Panc1 (cell line): ENCODE measurements at regions not wholly inside any gene's neighbourhood (a gene's known extent, or its start where the extent isn't known, plus 50 kb on each side); places are given as distances from the start of the nearest gene placed in this dataset.

Experiments
- ATAC-seq: fragments of 200-7000 bp; cut with Tn5 transposase; 2 replicates; pipeline ENCODE4 v1.9.1; 2020; ENCODE audit warnings: mild to moderate bottlenecking, moderate library complexity
- BruUV-seq: library from RNA; stranded (reverse); fragments of 400-500 nt; replicated peaks from 2 replicates; lab custom pipeline; 2021; lab: Mats Ljungman, UMichigan
- CTCF ChIA-PET: fragments of 300-600 bp; sonication (Branson Sonifier 250); formaldehyde crosslinking; loops from one replicate; lab custom pipeline; 2022; ENCODE audit warnings: antibody characterized with exemption; lab: Charles Lee
- POLR2A ChIA-PET: fragments of 300-600 bp; sonication (Branson Sonifier 250); formaldehyde crosslinking; loops from one replicate; lab custom pipeline; 2022; ENCODE audit warnings: antibody characterized with exemption; lab: Charles Lee
- DNase-seq: peaks from one replicate; pipeline ENCODE4 v3.0.0-alpha.2; 2010; ENCODE audit warnings: low read depth, low spot score
- H3K27ac ChIP-seq: 2 replicates; pipeline ENCODE4 v1.5.1; 2011; ENCODE audit warnings: mild to moderate bottlenecking, low read length, inconsistent platforms
- H3K27me3 ChIP-seq: fragments of 200-500 bp; sonication (Bioruptor generic); 2 replicates; pipeline ENCODE4 v1.6.0; 2014; ENCODE audit warnings: low read length, inconsistent platforms; ENCODE audit not compliant: control insufficient read depth, insufficient read depth
- H3K36me3 ChIP-seq: fragments of 200-500 bp; sonication (Bioruptor generic); 2 replicates; pipeline ENCODE4 v1.5.1; 2014; ENCODE audit warnings: inconsistent platforms, mild to moderate bottlenecking, low read length, moderate library complexity; ENCODE audit not compliant: control insufficient read depth, insufficient read depth
- H3K4me1 ChIP-seq: 2 replicates; pipeline ENCODE4 v1.5.1; 2011; ENCODE audit warnings: inconsistent platforms, mild to moderate bottlenecking, low read length, moderate library complexity; ENCODE audit not compliant: control insufficient read depth, insufficient read depth
- H3K4me3 ChIP-seq, 2 experiments: 2 replicates each; pipeline ENCODE4 v1.5.1; 2011 to 2012; ENCODE audit warnings: low read depth in 2 of 2, low read length in 2 of 2, mild to moderate bottlenecking in 2 of 2, inconsistent platforms in 1 of 2, moderate library complexity in 1 of 2
- H3K9me3 ChIP-seq: fragments of 200-500 bp; sonication (Bioruptor generic); 2 replicates; pipeline ENCODE4 v1.5.1; 2014; ENCODE audit warnings: low read depth, mild to moderate bottlenecking, inconsistent platforms, low read length, moderate library complexity; ENCODE audit not compliant: control insufficient read depth, insufficient read depth
- CTCF ChIP-seq: fragments of 450-650 bp; IDR thresholded peaks from 2 replicates; pipeline ENCODE4 v1.5.1; 2017; ENCODE audit warnings: mild to moderate bottlenecking
- POLR2AphosphoS5 ChIP-seq: IDR thresholded peaks from 2 replicates; pipeline ENCODE4 v1.6.1; 2012; ENCODE audit warnings: mild to moderate bottlenecking, low read depth, low read length, moderate library complexity
- REST ChIP-seq, 2 experiments: IDR thresholded peaks; 2 replicates each; pipeline ENCODE4 v1.6.1; 2011 to 2012; ENCODE audit warnings: low read depth in 2 of 2, control low read depth in 1 of 2, low read length in 1 of 2, mild to moderate bottlenecking in 1 of 2, moderate library complexity in 1 of 2; ENCODE audit not compliant: insufficient read depth in 1 of 2
- SIN3A ChIP-seq: IDR thresholded peaks from 2 replicates; pipeline ENCODE4 v1.6.1; 2012; ENCODE audit warnings: low read depth, mild to moderate bottlenecking, low read length, moderate library complexity, borderline replicate concordance; ENCODE audit not compliant: insufficient read depth
- TCF7L2 ChIP-seq: IDR thresholded peaks from 2 replicates; pipeline ENCODE4 v1.6.1; 2011; ENCODE audit warnings: mild to moderate bottlenecking, low read depth, low read length, inconsistent platforms
- in situ Hi-C: cut with HindIII; loops from 2 replicates; pipeline ENCODE4 v1.10.0; 2016; ENCODE audit warnings: low sequenced_read_pairs, low pct_unique_long_range_greater_than_20kb
- intact Hi-C: fragments of 100-400 bp; cut with micrococcal nuclease; formaldehyde crosslinking; loops from one replicate; pipeline ENCODE4 v1.10.0; 2022; ENCODE audit not compliant: unreplicated experiment

GRCh38 chr10:17538941-17539340 is 78.2 kb downstream of the HACD1 start:
- TF ChIP-seq POLR2AphosphoS5: no peak
- no peak for TF ChIP-seq SIN3A
- TF ChIP-seq TCF7L2: no peak
- TF ChIP-seq REST (IDR thresholded peaks at IDR 0.05; ENCODE audit: insufficient read depth in 1 of 2, low read depth in 2 of 2, low read length in 1 of 2): no peak
- TF ChIP-seq CTCF: no peak
- H3K27me3 ChIP-seq: no peaks in the 10 kb centered on the region
- no TSS peak for BruUV-seq
- ChIA-PET CTCF (no interaction called here), POLR2A (no interaction called here)
- intact Hi-C loops (no loop called here), in situ Hi-C loops (no loop called here)
- H3K27ac ChIP-seq: no peak overlapping the region
- no peaks in the 10 kb centered on the region for H3K9me3 ChIP-seq
- ATAC-seq (no peak), DNase-seq (no peak)
- no peaks in the 10 kb centered on the region for H3K4me1 ChIP-seq
- no peaks in the 10 kb centered on the region for H3K36me3 ChIP-seq
- no peak overlapping the region for H3K4me3 ChIP-seq

DNA sequence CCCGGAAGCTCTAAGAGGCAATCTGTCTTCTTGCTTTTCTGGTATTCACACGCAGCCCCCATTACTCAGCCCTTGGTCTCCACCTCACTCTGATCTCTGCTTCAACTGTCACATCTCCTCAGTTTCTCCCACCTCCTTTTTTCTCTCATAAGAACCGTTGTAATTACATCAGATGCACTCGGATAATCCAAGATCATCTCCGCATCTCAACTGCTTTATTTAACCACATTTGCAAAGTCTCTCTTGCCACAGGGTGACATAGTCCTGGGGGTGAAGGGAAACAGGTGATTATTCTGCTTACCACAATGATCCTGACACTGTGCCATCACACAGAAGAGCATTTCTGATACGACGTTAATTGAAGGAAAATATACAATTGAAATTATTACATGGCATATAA is 79.9 kb downstream of the HACD1 start:
- in situ Hi-C loops: no loop called here
- no peak for ATAC-seq
- intact Hi-C loops: no loop called here
- no peaks in the 10 kb centered on the region for H3K27me3 ChIP-seq
- H3K27ac ChIP-seq: no peak overlapping the region
- ChIA-PET CTCF (no interaction called here), POLR2A (no interaction called here)
- no peak overlapping the region for H3K4me3 ChIP-seq
- H3K9me3 ChIP-seq: no peaks in the 10 kb centered on the region
- no peaks in the 10 kb centered on the region for H3K4me1 ChIP-seq
- DNase-seq: no peak
- TF ChIP-seq CTCF: no peak
- BruUV-seq: no TSS peak
- H3K36me3 ChIP-seq: no peaks in the 10 kb centered on the region

GRCh38 chr10:17536221-17536620 is 81.0 kb downstream of the HACD1 start:
- no TSS peak for BruUV-seq
- CTCF ChIA-PET: no interaction called here

More at GRCh38 chr10:17536221-17536620, 81.0 kb downstream of the HACD1 start:
- Histone ChIP-seq H3K4me3 (no peak overlapping the region), H3K36me3 (no peaks in the 10 kb centered on the region), H3K27me3 (no peaks in the 10 kb centered on the region), H3K4me1 (no peaks in the 10 kb centered on the region), H3K9me3 (no peaks in the 10 kb centered on the region), H3K27ac (no peak overlapping the region)
- in situ Hi-C loops (no loop called here), intact Hi-C loops (no loop called here)
- DNase-seq (no peak), ATAC-seq (no peak)
- TF ChIP-seq SIN3A (no peak), TCF7L2 (no peak), REST (IDR thresholded peaks at IDR 0.05; ENCODE audit: insufficient read depth in 1 of 2, low read depth in 2 of 2, low read length in 1 of 2) (no peak), CTCF (no peak), POLR2AphosphoS5 (no peak)
- POLR2A ChIA-PET: no interaction called here
